Fibroblast of lung (primary cell): ENCODE measurements at regions not wholly inside any gene's neighbourhood (a gene's known extent, or its start where the extent isn't known, plus 50 kb on each side); places are given as distances from the start of the nearest gene placed in this dataset.

Source experiments
- CTCF ChIP-seq, 2 donors: IDR thresholded peaks in 1 of 2; conservative IDR thresholded peaks in 1 of 2; 1 replicate in 1 of 2; 2 replicates in 1 of 2; pipeline ENCODE4 v1.5.1; 2011 to 2012; ENCODE audit warnings: low read length in 2 of 2, control low read depth in 1 of 2, inconsistent platforms in 1 of 2, low read depth in 1 of 2, mild to moderate bottlenecking in 1 of 2
- EZH2 ChIP-seq: IDR thresholded peaks from 2 replicates; pipeline ENCODE4 v1.5.1; 2012; ENCODE audit warnings: low read length, control low read depth, mild to moderate bottlenecking; ENCODE audit errors: missing control alignments

GRCh38 chr12:32988982-32989381 is 92.4 kb upstream of the PKP2 start:
- TF ChIP-seq CTCF (conservative IDR thresholded peaks at IDR 0.05 in 1 of 2, IDR thresholded peaks at IDR 0.05 in 1 of 2; ENCODE audit: low read depth in 1 of 2, low read length in 2 of 2) (no peak), EZH2 (no peak)
